AG04449 (cell line): ENCODE measurements at regions not wholly inside any gene's neighbourhood (a gene's known extent, or its start where the extent isn't known, plus 50 kb on each side); places are given as distances from the start of the nearest gene placed in this dataset.

Experiments
- CTCF ChIA-PET: fragments of 350-600 bp; formaldehyde crosslinking; extraction: SDS; loops from one replicate; lab custom pipeline; 2021; ENCODE audit warnings: antibody characterized with exemption; lab: Yijun Ruan, JAX
- POLR2A ChIA-PET: fragments of 400-600, 350-600 bp; formaldehyde crosslinking; extraction: SDS; loops from one replicate; lab custom pipeline; 2020; ENCODE audit warnings: antibody characterized with exemption, inconsistent platforms; lab: Yijun Ruan, JAX
- DNase-seq: peaks from one replicate; pipeline ENCODE4 v3.0.0-alpha.2; 2010; ENCODE audit warnings: low read depth, low spot score
- H3K4me3 ChIP-seq: 2 replicates; pipeline ENCODE4 v1.5.1; 2011; ENCODE audit warnings: low read depth, mild to moderate bottlenecking, control low read depth, low read length
- TF ChIP-seq, protein P1 (sequence below): IDR thresholded peaks from one replicate; pipeline ENCODE4 v1.5.1; 2011; ENCODE audit warnings: mild to moderate bottlenecking, moderate library complexity, low read length, control low read depth, inconsistent platforms; ENCODE audit not compliant: insufficient read depth; ENCODE audit errors: missing control alignments

DNA sequence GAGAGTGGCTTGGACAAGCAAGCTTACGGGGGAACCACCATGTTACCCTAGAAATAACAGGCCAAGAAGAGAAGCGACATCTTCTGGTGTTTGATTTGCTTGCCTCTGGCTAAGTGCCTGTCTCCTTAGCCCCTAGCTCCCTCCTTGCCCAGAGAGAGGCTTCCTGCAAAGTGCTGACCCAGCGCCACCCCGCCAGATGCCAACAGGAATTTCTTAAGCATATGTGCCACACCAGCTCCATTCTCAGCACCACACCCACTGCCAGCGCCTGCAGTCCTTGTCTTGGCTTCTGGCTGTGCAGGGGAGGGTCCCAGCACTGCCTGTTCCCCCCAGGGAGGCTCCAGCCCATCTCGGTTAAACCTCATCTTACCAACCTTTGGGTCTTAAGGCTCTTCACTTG lies 74.2 kb upstream of the NCOR2 start:
- no peak for DNase-seq
- TF ChIP-seq, protein P1, sequence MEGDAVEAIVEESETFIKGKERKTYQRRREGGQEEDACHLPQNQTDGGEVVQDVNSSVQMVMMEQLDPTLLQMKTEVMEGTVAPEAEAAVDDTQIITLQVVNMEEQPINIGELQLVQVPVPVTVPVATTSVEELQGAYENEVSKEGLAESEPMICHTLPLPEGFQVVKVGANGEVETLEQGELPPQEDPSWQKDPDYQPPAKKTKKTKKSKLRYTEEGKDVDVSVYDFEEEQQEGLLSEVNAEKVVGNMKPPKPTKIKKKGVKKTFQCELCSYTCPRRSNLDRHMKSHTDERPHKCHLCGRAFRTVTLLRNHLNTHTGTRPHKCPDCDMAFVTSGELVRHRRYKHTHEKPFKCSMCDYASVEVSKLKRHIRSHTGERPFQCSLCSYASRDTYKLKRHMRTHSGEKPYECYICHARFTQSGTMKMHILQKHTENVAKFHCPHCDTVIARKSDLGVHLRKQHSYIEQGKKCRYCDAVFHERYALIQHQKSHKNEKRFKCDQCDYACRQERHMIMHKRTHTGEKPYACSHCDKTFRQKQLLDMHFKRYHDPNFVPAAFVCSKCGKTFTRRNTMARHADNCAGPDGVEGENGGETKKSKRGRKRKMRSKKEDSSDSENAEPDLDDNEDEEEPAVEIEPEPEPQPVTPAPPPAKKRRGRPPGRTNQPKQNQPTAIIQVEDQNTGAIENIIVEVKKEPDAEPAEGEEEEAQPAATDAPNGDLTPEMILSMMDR = no peak
- ChIA-PET CTCF (interaction anchor here (1.0 to 2.3 kb wide), 4 partner anchors 9 to 19 kb away, joined by 3 to 6 read pairs (median 4); no protein-coding TSS in a partner anchor), POLR2A (no interaction called here)
- no peak overlapping the region for H3K4me3 ChIP-seq

DNA sequence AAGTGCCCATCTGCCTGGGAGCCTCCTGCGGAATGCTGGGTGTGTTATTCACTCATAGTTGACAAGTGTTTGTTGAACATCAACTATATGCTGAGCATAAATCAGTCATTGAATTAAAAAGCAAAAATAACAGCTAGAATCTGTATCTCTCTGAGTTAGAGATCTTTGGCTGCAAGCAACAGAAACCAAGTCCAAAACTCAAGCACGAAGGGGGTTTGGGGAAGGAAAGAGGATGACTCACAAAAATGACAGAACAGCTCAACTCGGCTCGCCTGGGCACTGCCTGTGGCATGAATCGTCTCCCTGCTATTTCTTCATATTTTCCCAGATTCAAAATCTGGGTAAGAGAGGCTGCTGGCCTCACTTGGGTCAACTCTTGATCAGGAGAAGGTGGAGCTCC lies 72.6 kb upstream of the NCOR2 start:
- POLR2A ChIA-PET = no interaction called here

DNA sequence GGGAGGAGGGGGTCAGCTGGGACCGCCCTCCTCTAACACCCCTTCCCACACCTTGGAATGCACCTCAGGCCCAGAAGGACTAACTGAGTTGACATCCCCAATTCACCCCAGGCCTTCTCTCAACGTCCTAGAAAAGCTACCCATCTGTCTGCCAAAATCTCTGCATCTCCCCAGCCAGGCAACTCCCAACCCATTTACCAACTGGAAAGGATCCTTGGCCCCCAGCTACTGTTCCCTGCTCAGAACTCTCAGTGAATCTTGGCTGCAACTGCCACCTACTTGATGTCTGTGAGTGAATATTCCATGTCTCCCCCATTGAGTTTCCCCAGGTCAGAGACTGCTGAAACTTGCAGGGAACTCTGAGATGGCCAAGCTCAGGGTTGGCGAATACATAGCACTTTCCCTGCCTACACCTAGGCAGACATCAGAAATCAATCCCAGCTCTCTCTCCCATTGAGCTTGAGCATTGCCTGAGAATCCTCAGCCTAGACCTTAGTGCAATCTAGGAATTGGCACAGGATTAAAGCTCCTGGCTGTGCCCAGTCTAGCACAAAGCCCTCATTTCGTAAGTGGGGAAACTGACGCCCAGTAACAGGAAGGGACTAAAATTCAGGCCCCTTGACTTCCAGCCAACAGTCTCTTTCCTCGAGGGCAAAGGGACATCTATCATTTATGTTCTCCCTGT lies 71.9 kb upstream of the NCOR2 start:
- DNase-seq = no peak
- no peak overlapping the region for H3K4me3 ChIP-seq
- POLR2A ChIA-PET = no interaction called here
- CTCF ChIA-PET = no interaction called here
- TF ChIP-seq, protein P1 = no peak

More for the DNA sequence above, 72.6 kb upstream of the NCOR2 start:
- TF ChIP-seq, protein P1 = no peak
- DNase-seq = peak; percentile 17
- CTCF ChIA-PET = interaction anchor here (1.1 to 2.3 kb wide), 4 partner anchors 10 to 17 kb away, joined by 3 to 6 read pairs (median 4); no protein-coding TSS in a partner anchor
- no peak overlapping the region for H3K4me3 ChIP-seq

DNA sequence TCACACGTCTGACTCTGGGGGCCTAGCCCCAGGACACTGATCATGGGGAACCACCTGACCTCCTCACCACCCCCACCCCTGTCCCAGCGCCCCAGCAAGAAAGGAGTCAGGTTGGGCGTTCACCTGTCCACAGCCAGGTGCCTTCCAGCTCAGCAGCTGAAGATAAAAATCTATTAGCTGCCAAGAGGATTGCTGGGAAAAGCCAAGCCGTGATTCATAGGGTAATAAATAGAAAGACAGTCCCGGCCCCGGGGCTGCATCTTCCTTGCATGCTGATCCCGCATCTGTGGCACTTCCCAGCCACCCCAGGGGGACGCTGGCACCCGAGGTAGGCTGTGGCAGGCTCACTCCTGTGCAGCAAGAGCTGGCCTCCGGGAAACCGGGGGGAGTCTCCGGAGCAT lies 70.2 kb upstream of the NCOR2 start:
- H3K4me3 ChIP-seq = no peak overlapping the region
- ChIA-PET CTCF (no interaction called here), POLR2A (no interaction called here)
- TF ChIP-seq, protein P1 = no peak
- DNase-seq = no peak

DNA sequence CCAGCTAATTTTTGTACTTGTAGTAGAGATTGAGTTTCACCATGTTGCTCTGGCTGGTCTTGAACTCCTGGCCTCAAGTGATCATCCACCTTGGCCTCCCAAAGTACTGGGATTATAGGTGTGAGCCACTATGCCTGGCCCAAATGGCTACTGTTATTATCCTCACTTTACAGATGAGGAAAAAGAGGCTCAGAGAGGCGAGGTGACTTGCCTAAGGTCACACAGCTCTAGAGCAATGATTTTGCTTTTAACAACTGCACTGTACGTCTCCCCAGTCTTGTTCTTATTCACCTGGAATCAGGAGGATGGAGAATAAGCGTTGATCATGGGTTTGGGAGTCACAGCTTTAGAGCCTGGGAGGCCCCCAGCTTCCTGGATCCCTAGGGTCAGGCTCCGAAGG lies 69.8 kb upstream of the NCOR2 start:
- ChIA-PET CTCF (interaction anchor here (0.9 kb wide), 2 partner anchors 15 to 60 kb away, joined by 3 read pairs; no protein-coding TSS in a partner anchor), POLR2A (no interaction called here)
- DNase-seq = no peak
- TF ChIP-seq, protein P1 = no peak
- no peak overlapping the region for H3K4me3 ChIP-seq

DNA sequence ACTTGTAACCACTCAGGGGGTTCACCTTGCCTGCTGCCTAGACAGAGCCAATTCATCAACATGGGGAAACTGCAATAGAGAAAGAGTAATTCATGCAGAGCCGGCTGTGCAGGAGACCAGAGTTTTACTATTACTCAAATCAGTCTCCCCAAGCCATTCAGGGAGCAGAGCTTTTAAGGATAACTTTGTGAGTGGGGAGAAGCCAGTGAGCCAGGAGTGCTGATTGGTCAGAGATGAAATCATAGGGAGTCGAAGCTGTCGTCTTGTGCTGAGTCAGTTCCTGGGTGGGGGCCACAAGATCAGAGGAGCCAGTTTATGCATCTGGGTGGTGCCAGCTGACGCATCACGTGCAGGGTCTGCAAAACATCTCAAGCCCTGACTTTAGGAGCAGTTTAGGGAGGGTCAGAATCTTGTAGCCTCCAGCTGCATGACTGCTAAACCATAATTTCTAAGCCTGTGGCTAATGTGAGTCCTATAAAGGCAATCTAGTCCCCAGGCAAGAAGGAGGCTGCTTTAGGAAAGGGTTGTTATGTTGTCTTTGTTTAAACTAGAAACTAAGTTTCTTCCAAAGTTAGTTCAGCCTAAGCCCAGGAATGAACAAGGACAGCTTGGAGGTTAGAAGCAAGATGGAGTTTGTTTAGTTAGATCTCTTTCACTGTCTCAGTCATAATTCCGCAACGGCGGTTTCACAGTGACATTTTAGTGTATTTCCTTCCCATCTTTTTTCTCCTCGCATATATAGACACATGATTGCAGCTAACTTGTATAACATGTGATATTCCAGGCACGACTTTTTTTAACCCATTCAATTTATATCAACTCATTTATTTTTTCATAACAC lies 68.9 kb upstream of the NCOR2 start:
- no peak for DNase-seq
- CTCF ChIA-PET = interaction anchor here (0.9 kb wide), 2 partner anchors 14 to 60 kb away, joined by 3 read pairs; no protein-coding TSS in a partner anchor
- POLR2A ChIA-PET = no interaction called here
- TF ChIP-seq, protein P1 = no peak
- H3K4me3 ChIP-seq = no peak overlapping the region
